Upper lobe of left lung (tissue), 6 donors: ENCODE measurements at regions not wholly inside any gene's neighbourhood (a gene's known extent, or its start where the extent isn't known, plus 50 kb on each side); places are given as distances from the start of the nearest gene placed in this dataset.

Experiments
- ATAC-seq, 2 donors: fragments of 200-7000 bp; cut with Tn5 transposase; one replicate each; pipeline ENCODE4 v1.9.1; 2022; ENCODE audit warnings: mild to moderate bottlenecking in 2 of 2, moderate library complexity in 2 of 2; ENCODE audit not compliant: low FRiP score in 2 of 2
- DNase-seq, 2 donors: peaks; one replicate each; pipeline ENCODE4 v3.0.0-alpha.2; 2019 to 2020
- H3K27ac ChIP-seq, 4 donors: fragments of 200-600 bp; sonication (generic); one replicate each; pipeline ENCODE4 v1.5.1; 2016 to 2019
- H3K27me3 ChIP-seq, 4 donors: fragments of 200-600 bp; sonication (generic); one replicate each; pipeline ENCODE4 v1.5.1; 2017 to 2019
- H3K36me3 ChIP-seq, 4 donors: fragments of 200-600 bp; sonication (generic); one replicate each; pipeline ENCODE4 v1.5.1; 2016 to 2019
- H3K4me1 ChIP-seq, 4 donors: fragments of 200-600 bp; sonication (generic); one replicate each; pipeline ENCODE4 v1.5.1; 2018 to 2019
- H3K4me3 ChIP-seq, 4 donors: fragments of 200-600 bp; sonication (generic); one replicate each; pipeline ENCODE4 v1.5.1; 2017 to 2019; ENCODE audit warnings: mild to moderate bottlenecking in 2 of 4, moderate library complexity in 1 of 4
- H3K9me3 ChIP-seq, 4 donors: fragments of 200-600 bp; sonication (generic); one replicate each; pipeline ENCODE4 v1.5.1; 2018 to 2019
- CTCF ChIP-seq, 6 experiments: fragments of 450-650 bp in 4 of 6; fragments of 200-600 bp in 2 of 6; sonication (generic) in 2 of 6; IDR thresholded peaks; one replicate each; pipeline ENCODE4 v1.5.1; 2016 to 2019; ENCODE audit warnings: antibody characterized with exemption in 6 of 6
- EP300 ChIP-seq, 4 donors: sonication (generic); formaldehyde crosslinking; IDR thresholded peaks; one replicate each; pipeline ENCODE4 v1.5.1; 2017; ENCODE audit warnings: antibody characterized with exemption in 4 of 4, control low read depth in 2 of 4
- POLR2A ChIP-seq, 4 donors: fragments of 450-650 bp; IDR thresholded peaks; one replicate each; pipeline ENCODE4 v1.5.1; 2016 to 2017; ENCODE audit warnings: antibody characterized with exemption in 4 of 4, mild to moderate bottlenecking in 2 of 4
- POLR2AphosphoS5 ChIP-seq, 2 donors: sonication (generic); formaldehyde crosslinking; IDR thresholded peaks; one replicate each; pipeline ENCODE4 v1.5.1; 2017; ENCODE audit warnings: antibody characterized with exemption in 2 of 2
- WGBS, 2 donors: methylation state at CpG; one replicate each; pipeline ENCODE4 v1.1.5; 2017 to 2018; 5-methylcytosine and 5-hydroxymethylcytosine counted together
- donor health status: DM: no; HTN: no; CAD: no; lungs with moderate emphysema.
- donor health status: DM: no; HTN: yes; CAD: no; lungs with severe emphysema.

GRCh38 chr14:40899435-40899834, 707.2 kb upstream of the LRFN5 start:
- ATAC-seq (no peak), DNase-seq (no peak)
- H3K4me1 ChIP-seq, result no peaks in the 10 kb centered on the region
- no peaks in the 10 kb centered on the region for H3K27me3 ChIP-seq
- no peak overlapping the region for H3K4me3 ChIP-seq
- H3K36me3 ChIP-seq, result no peaks in the 10 kb centered on the region
- no peaks in the 10 kb centered on the region for H3K9me3 ChIP-seq
- no peak overlapping the region for H3K27ac ChIP-seq
- 36 to 74% methylated on average over 2 of the region's 2 CpGs for WGBS, 2 donors
- TF ChIP-seq CTCF (IDR thresholded peaks at IDR 0.05) (no peak), POLR2AphosphoS5 (IDR thresholded peaks at IDR 0.05) (no peak), POLR2A (IDR thresholded peaks at IDR 0.05) (no peak), EP300 (IDR thresholded peaks at IDR 0.05) (no peak)

GRCh38 chr14:40894846-40895245, 711.8 kb upstream of the LRFN5 start:
- no peaks in the 10 kb centered on the region for H3K27me3 ChIP-seq
- H3K4me3 ChIP-seq, result no peak overlapping the region
- no peaks in the 10 kb centered on the region for H3K4me1 ChIP-seq
- no peak overlapping the region for H3K27ac ChIP-seq
- DNase-seq (no peak), ATAC-seq (no peak)
- WGBS, 2 donors, result 90 to 93% methylated on average over 2 of the region's 2 CpGs
- TF ChIP-seq EP300 (IDR thresholded peaks at IDR 0.05) (no peak), POLR2A (IDR thresholded peaks at IDR 0.05) (no peak), POLR2AphosphoS5 (IDR thresholded peaks at IDR 0.05) (no peak), CTCF (IDR thresholded peaks at IDR 0.05) (no peak)
- no peaks in the 10 kb centered on the region for H3K9me3 ChIP-seq
- no peaks in the 10 kb centered on the region for H3K36me3 ChIP-seq

GRCh38 chr14:40889126-40889525, 717.5 kb upstream of the LRFN5 start:
- no peak overlapping the region for H3K4me3 ChIP-seq
- no peaks in the 10 kb centered on the region for H3K9me3 ChIP-seq
- TF ChIP-seq CTCF (IDR thresholded peaks at IDR 0.05), result no peak
- no peak for TF ChIP-seq EP300 (IDR thresholded peaks at IDR 0.05)
- no peak for TF ChIP-seq POLR2AphosphoS5 (IDR thresholded peaks at IDR 0.05)
- no peak for TF ChIP-seq POLR2A (IDR thresholded peaks at IDR 0.05)
- no peak overlapping the region for H3K27ac ChIP-seq
- H3K4me1 ChIP-seq, result no peaks in the 10 kb centered on the region
- no peak for DNase-seq
- H3K27me3 ChIP-seq, result no peaks in the 10 kb centered on the region
- H3K36me3 ChIP-seq, result no peaks in the 10 kb centered on the region
- ATAC-seq, result no peak

DNA sequence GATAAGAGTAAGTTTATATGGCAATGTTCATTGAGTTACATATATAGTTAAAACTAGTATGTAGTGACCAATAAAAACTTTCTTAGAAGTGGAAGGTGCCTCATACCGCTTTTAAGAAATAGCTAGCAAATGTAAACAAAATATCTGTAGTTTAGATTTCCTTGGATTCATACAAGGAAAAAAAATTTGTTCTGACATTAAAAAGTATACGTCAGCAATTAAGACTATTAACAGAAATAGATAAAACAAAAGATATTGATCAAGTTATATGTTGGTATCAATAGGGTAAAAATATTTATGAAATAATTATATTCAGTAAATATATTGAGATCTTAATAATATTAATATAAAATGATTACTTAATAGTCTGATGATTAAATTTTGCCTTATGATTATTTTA, 718.8 kb upstream of the LRFN5 start:
- no peaks in the 10 kb centered on the region for H3K27me3 ChIP-seq
- 82 to 86% methylated on average over 2 of the region's 2 CpGs for WGBS, 2 donors
- no peak for TF ChIP-seq EP300 (IDR thresholded peaks at IDR 0.05)
- no peak for TF ChIP-seq POLR2A (IDR thresholded peaks at IDR 0.05)
- no peak for TF ChIP-seq POLR2AphosphoS5 (IDR thresholded peaks at IDR 0.05)
- no peak for TF ChIP-seq CTCF (IDR thresholded peaks at IDR 0.05)
- no peak for DNase-seq
- H3K36me3 ChIP-seq, result no peaks in the 10 kb centered on the region
- ATAC-seq, result no peak
- no peaks in the 10 kb centered on the region for H3K4me1 ChIP-seq
- no peak overlapping the region for H3K4me3 ChIP-seq
- no peaks in the 10 kb centered on the region for H3K9me3 ChIP-seq
- H3K27ac ChIP-seq, result no peak overlapping the region

DNA sequence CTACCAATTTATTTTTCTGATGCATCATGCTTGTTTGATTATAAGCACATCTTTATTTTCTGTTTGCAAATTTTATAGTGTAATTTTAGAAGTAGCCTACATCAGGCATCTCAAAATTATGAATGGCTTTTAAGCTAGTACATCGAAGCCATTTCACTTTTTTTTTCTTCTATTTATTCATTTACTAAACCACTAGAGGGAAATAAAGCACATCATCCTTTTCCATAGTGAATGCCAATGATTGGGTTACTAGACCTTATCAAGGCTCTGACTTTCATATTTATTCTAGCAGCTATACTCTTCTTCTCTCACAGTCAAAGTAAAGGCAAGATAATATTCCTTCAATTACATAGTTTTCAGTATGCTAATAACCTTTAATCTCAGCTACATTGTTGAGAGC, 736.4 kb upstream of the LRFN5 start:
- Histone ChIP-seq H3K27ac (no peak overlapping the region), H3K36me3 (no peaks in the 10 kb centered on the region), H3K4me3 (no peak overlapping the region), H3K4me1 (no peaks in the 10 kb centered on the region), H3K27me3 (no peaks in the 10 kb centered on the region), H3K9me3 (no peaks in the 10 kb centered on the region)
- no peak for TF ChIP-seq POLR2AphosphoS5 (IDR thresholded peaks at IDR 0.05)
- TF ChIP-seq EP300 (IDR thresholded peaks at IDR 0.05), result no peak
- no peak for TF ChIP-seq POLR2A (IDR thresholded peaks at IDR 0.05)
- TF ChIP-seq CTCF (IDR thresholded peaks at IDR 0.05), result no peak
- DNase-seq (no peak), ATAC-seq (no peak)
- 61 to 70% methylated on average over 1 of the region's 1 CpG for WGBS, 2 donors
